GM19468 (cell line): ENCODE measurements at regions not wholly inside any gene's neighbourhood (a gene's known extent, or its start where the extent isn't known, plus 50 kb on each side); places are given as distances from the start of the nearest gene placed in this dataset.
"Not testable (repeated sequence)": the region's sequence is repeated elsewhere in the genome, so short reads cannot be mapped to it uniquely, and the experiment has no call there.

ENCODE experiments used
- ATAC-seq: cut with Tn5 transposase; IDR thresholded peaks from one replicate; pipeline ENCODE4 v1.9.1; 2021; ENCODE audit warnings: mild to moderate bottlenecking, moderate library complexity, moderate number of reproducible peaks; ENCODE audit not compliant: unreplicated experiment; ENCODE audit errors: extremely low read depth

GRCh38 chr1:105254906-105255305, 1505.2 kb downstream of the AMY1C start:
- ATAC-seq, result no peak

- ATAC-seq, result no peak
Measured at GRCh38 chr1:105260001-105260400, 1510.3 kb downstream of the AMY1C start.

GRCh38 chr1:105270966-105271365, 1521.3 kb downstream of the AMY1C start:
- ATAC-seq, result no peak

GRCh38 chr1:105272376-105272775, 1522.7 kb downstream of the AMY1C start:
- not testable (repeated sequence) for ATAC-seq

GRCh38 chr1:105294838-105295237, 1545.1 kb downstream of the AMY1C start:
- ATAC-seq, result no peak

- no peak for ATAC-seq
Measured at GRCh38 chr1:105310063-105310462, 1560.4 kb downstream of the AMY1C start.

- ATAC-seq, result no peak
Measured at GRCh38 chr1:105317976-105318375, 1568.3 kb downstream of the AMY1C start.

- ATAC-seq, result no peak
Measured at GRCh38 chr1:105326886-105327285, 1577.2 kb downstream of the AMY1C start.

GRCh38 chr1:105337420-105337819, 1587.7 kb downstream of the AMY1C start:
- no peak for ATAC-seq

- no peak for ATAC-seq
Measured at GRCh38 chr1:105343317-105343716, 1593.6 kb downstream of the AMY1C start.

- ATAC-seq, result no peak
Measured at GRCh38 chr1:105359457-105359856, 1609.8 kb downstream of the AMY1C start.

GRCh38 chr1:105362438-105362837, 1612.7 kb downstream of the AMY1C start:
- ATAC-seq, result no peak

- ATAC-seq, result no peak
Measured at GRCh38 chr1:105368446-105368845, 1618.7 kb downstream of the AMY1C start.

GRCh38 chr1:105373681-105374080, 1624.0 kb downstream of the AMY1C start:
- ATAC-seq, result no peak

- no peak for ATAC-seq
Measured at GRCh38 chr1:105386489-105386888, 1636.8 kb downstream of the AMY1C start.

GRCh38 chr1:105396001-105396400, 1646.3 kb downstream of the AMY1C start:
- ATAC-seq, result no peak

- ATAC-seq, result no peak
Measured at GRCh38 chr1:105398909-105399308, 1649.2 kb downstream of the AMY1C start.

GRCh38 chr1:105399716-105400115, 1650.0 kb downstream of the AMY1C start:
- ATAC-seq, result no peak

- no peak for ATAC-seq
Measured at GRCh38 chr1:105416261-105416660, 1640.2 kb upstream of the PRMT6 start.

GRCh38 chr1:105419030-105419429, 1637.4 kb upstream of the PRMT6 start:
- no peak for ATAC-seq

GRCh38 chr1:105427543-105427942, 1628.9 kb upstream of the PRMT6 start:
- no peak for ATAC-seq

GRCh38 chr1:105436589-105437259, 1619.8 kb upstream of the PRMT6 start:
- ATAC-seq, result no peak
